CD4-positive, alpha-beta memory T cell (primary cell): ENCODE measurements at regions not wholly inside any gene's neighbourhood (a gene's known extent, or its start where the extent isn't known, plus 50 kb on each side); places are given as distances from the start of the nearest gene placed in this dataset.

Source experiments
- CTCF ChIA-PET: fragments of 350-600 bp; sonication (Branson Sonifier 250); formaldehyde crosslinking; loops from one replicate; lab custom pipeline; 2021; ENCODE audit warnings: inconsistent platforms; ENCODE audit not compliant: partially characterized antibody; lab: Charles Lee
- POLR2A ChIA-PET: fragments of 350-600 bp; sonication (Branson Sonifier 250); formaldehyde crosslinking; loops from one replicate; lab custom pipeline; 2021; ENCODE audit not compliant: partially characterized antibody; lab: Charles Lee
- DNase-seq, 5 donors: peaks; one replicate each; pipeline versions ENCODE4 v3.0.0 to v3.0.0-alpha.2; 2020 to 2022; ENCODE audit warnings: mixed read lengths in 1 of 5
- H3K27ac ChIP-seq: one replicate; pipeline ENCODE4 v1.7.0; 2013; ENCODE audit warnings: low read depth, low read length
- H3K27me3 ChIP-seq: 2 replicates; pipeline ENCODE4 v1.7.0; 2013; ENCODE audit warnings: mild to moderate bottlenecking, low read length, moderate library complexity; ENCODE audit not compliant: insufficient read depth
- H3K36me3 ChIP-seq: 2 replicates; pipeline ENCODE4 v1.7.0; 2013; ENCODE audit warnings: mild to moderate bottlenecking, low read length, moderate library complexity; ENCODE audit not compliant: insufficient read depth
- H3K4me1 ChIP-seq: 2 replicates; pipeline ENCODE4 v1.7.0; 2013; ENCODE audit warnings: mild to moderate bottlenecking, low read length, moderate library complexity; ENCODE audit not compliant: insufficient read depth
- H3K4me3 ChIP-seq, 2 donors: one replicate each; pipeline ENCODE4 v1.7.0; 2013; ENCODE audit warnings: low read length in 2 of 2, mild to moderate bottlenecking in 1 of 2
- H3K9me3 ChIP-seq, 2 donors: one replicate each; pipeline ENCODE4 v1.7.0; 2013; ENCODE audit warnings: low read length in 2 of 2, control low read depth in 1 of 2; ENCODE audit not compliant: control insufficient read depth in 1 of 2
- H3K27ac Mint-ChIP-seq, 7 donors: one replicate each; pipeline ENCODE4 v1.8.0; 2020 to 2021; ENCODE audit warnings: mixed read lengths in 7 of 7, mild to moderate bottlenecking in 6 of 7, inconsistent platforms in 3 of 7, moderate library complexity in 3 of 7
- H3K27me3 Mint-ChIP-seq, 2 donors: one replicate each; pipeline ENCODE4 v1.8.0; 2020 to 2021; ENCODE audit warnings: mixed read lengths in 2 of 2
- H3K36me3 Mint-ChIP-seq, 2 donors: one replicate each; pipeline ENCODE4 v1.8.0; 2020 to 2021; ENCODE audit warnings: mixed read lengths in 2 of 2, inconsistent platforms in 1 of 2, mild to moderate bottlenecking in 1 of 2
- H3K4me1 Mint-ChIP-seq, 4 donors: one replicate each; pipeline ENCODE4 v1.8.0; 2020 to 2021; ENCODE audit warnings: mixed read lengths in 4 of 4, mild to moderate bottlenecking in 1 of 4
- H3K4me3 Mint-ChIP-seq, 8 donors: one replicate each; pipeline ENCODE4 v1.8.0; 2020 to 2021; ENCODE audit warnings: mixed read lengths in 8 of 8, mild to moderate bottlenecking in 7 of 8, moderate library complexity in 6 of 8, inconsistent platforms in 3 of 8
- H3K9me3 Mint-ChIP-seq, 8 donors: one replicate each; pipeline ENCODE4 v1.8.0; 2020 to 2021; ENCODE audit warnings: mixed read lengths in 8 of 8, mild to moderate bottlenecking in 5 of 8, inconsistent platforms in 3 of 8, moderate library complexity in 1 of 8
- intact Hi-C: fragments of 100-400 bp; cut with micrococcal nuclease; formaldehyde crosslinking; loops from one replicate; pipeline ENCODE4 v1.15.1; 2023

GRCh38 chr2:239589270-239589825 lies 188.5 kb upstream of the HDAC4 start:
- ChIA-PET CTCF (no interaction called here), POLR2A (no interaction called here)
- Histone ChIP-seq H3K4me1 (no peaks in the 10 kb centered on the region), H3K9me3 (no peaks in the 10 kb centered on the region), H3K27ac (no peak overlapping the region), H3K4me3 (no peak overlapping the region), H3K27me3 (no peaks in the 10 kb centered on the region), H3K36me3 (no peaks in the 10 kb centered on the region)
- Mint-ChIP-seq H3K9me3 (peaks cover 0 to 4% (median 0%) of the 10 kb centered on the region in 8 donors), H3K27ac (peak overlapping the region in 2 of 7 donors; percentile 47 to 73), H3K4me3 (peak overlapping the region in 1 of 8 donors; percentile 40), H3K36me3 (peaks cover 0 to 4% of the 10 kb centered on the region in 2 donors), H3K27me3 (no peaks in the 10 kb centered on the region), H3K4me1 (peaks cover 0 to 4% (median under 1%) of the 10 kb centered on the region in 4 donors)
- DNase-seq = no peak
- intact Hi-C loops = no loop called here

GRCh38 chr2:239588451-239589269 lies 187.8 kb upstream of the HDAC4 start:
- H3K9me3 Mint-ChIP-seq = peaks cover 0 to 4% (median 0%) of the 10 kb centered on the region in 8 donors

GRCh38 chr2:239587841-239588240 lies 187.0 kb upstream of the HDAC4 start:
- intact Hi-C loops = no loop called here

More at GRCh38 chr2:239588451-239589269, 187.8 kb upstream of the HDAC4 start:
- intact Hi-C loops = no loop called here
- Histone ChIP-seq H3K27me3 (no peaks in the 10 kb centered on the region), H3K9me3 (no peaks in the 10 kb centered on the region), H3K4me3 (no peak overlapping the region), H3K4me1 (no peaks in the 10 kb centered on the region), H3K36me3 (no peaks in the 10 kb centered on the region), H3K27ac (no peak overlapping the region)
- CTCF ChIA-PET = no interaction called here
- peaks cover 0 to 4% of the 10 kb centered on the region in 2 donors for H3K36me3 Mint-ChIP-seq
- H3K27ac Mint-ChIP-seq = peak overlapping the region in 1 of 7 donors; percentile 73
- no peak for DNase-seq
- no peaks in the 10 kb centered on the region for H3K27me3 Mint-ChIP-seq
- H3K4me3 Mint-ChIP-seq = no peak overlapping the region
- peaks cover 0 to 4% (median under 1%) of the 10 kb centered on the region in 4 donors for H3K4me1 Mint-ChIP-seq
- POLR2A ChIA-PET = no interaction called here

GRCh38 chr2:239587311-239587731 lies 186.5 kb upstream of the HDAC4 start:
- Mint-ChIP-seq H3K27ac (no peak overlapping the region), H3K27me3 (no peaks in the 10 kb centered on the region), H3K4me3 (no peak overlapping the region), H3K36me3 (peaks cover 0 to 4% of the 10 kb centered on the region in 2 donors), H3K4me1 (peaks cover 0 to 4% (median under 1%) of the 10 kb centered on the region in 4 donors), H3K9me3 (peaks cover 0 to 2% (median 0%) of the 10 kb centered on the region in 8 donors)
- Histone ChIP-seq H3K36me3 (no peaks in the 10 kb centered on the region), H3K27me3 (no peaks in the 10 kb centered on the region), H3K27ac (no peak overlapping the region), H3K9me3 (no peaks in the 10 kb centered on the region), H3K4me1 (no peaks in the 10 kb centered on the region), H3K4me3 (no peak overlapping the region)
- intact Hi-C loops = no loop called here
- ChIA-PET POLR2A (no interaction called here), CTCF (no interaction called here)
- no peak for DNase-seq

More at GRCh38 chr2:239587841-239588240, 187.0 kb upstream of the HDAC4 start:
- Mint-ChIP-seq H3K4me1 (peaks cover 0 to 4% (median under 1%) of the 10 kb centered on the region in 4 donors), H3K9me3 (peaks cover 0 to 4% (median 0%) of the 10 kb centered on the region in 8 donors), H3K27ac (no peak overlapping the region), H3K36me3 (peaks cover 0 to 4% of the 10 kb centered on the region in 2 donors), H3K27me3 (no peaks in the 10 kb centered on the region), H3K4me3 (no peak overlapping the region)
- ChIA-PET POLR2A (no interaction called here), CTCF (no interaction called here)
- H3K4me1 ChIP-seq = no peaks in the 10 kb centered on the region
- H3K9me3 ChIP-seq = no peaks in the 10 kb centered on the region
- H3K36me3 ChIP-seq = no peaks in the 10 kb centered on the region
- no peak for DNase-seq
- no peak overlapping the region for H3K27ac ChIP-seq
- no peaks in the 10 kb centered on the region for H3K27me3 ChIP-seq
- no peak overlapping the region for H3K4me3 ChIP-seq

- Histone ChIP-seq H3K4me1 (no peaks in the 10 kb centered on the region), H3K36me3 (no peaks in the 10 kb centered on the region), H3K27ac (no peak overlapping the region), H3K27me3 (no peaks in the 10 kb centered on the region), H3K9me3 (no peaks in the 10 kb centered on the region), H3K4me3 (no peak overlapping the region)
- ChIA-PET POLR2A (no interaction called here), CTCF (no interaction called here)
- Mint-ChIP-seq H3K9me3 (peaks cover 0 to 2% (median 0%) of the 10 kb centered on the region in 8 donors), H3K4me1 (peaks cover 0 to 4% (median under 1%) of the 10 kb centered on the region in 4 donors), H3K27ac (no peak overlapping the region), H3K27me3 (no peaks in the 10 kb centered on the region), H3K36me3 (no peaks in the 10 kb centered on the region), H3K4me3 (peak overlapping the region in 1 of 8 donors; percentile 31)
- DNase-seq = no peak
- intact Hi-C loops = no loop called here
These were observed 186.0 kb upstream of the HDAC4 start for GRCh38 chr2:239586651-239587310.

GRCh38 chr2:239585422-239585821 lies 184.6 kb upstream of the HDAC4 start:
- H3K9me3 ChIP-seq = no peaks in the 10 kb centered on the region
- no peaks in the 10 kb centered on the region for H3K9me3 Mint-ChIP-seq
- no peaks in the 10 kb centered on the region for H3K27me3 Mint-ChIP-seq
- H3K4me1 ChIP-seq = no peaks in the 10 kb centered on the region
- H3K27me3 ChIP-seq = no peaks in the 10 kb centered on the region
- ChIA-PET POLR2A (no interaction called here), CTCF (no interaction called here)
- intact Hi-C loops = no loop called here
- H3K36me3 ChIP-seq = no peaks in the 10 kb centered on the region
- H3K27ac Mint-ChIP-seq = no peak overlapping the region
- no peak overlapping the region for H3K27ac ChIP-seq
- H3K4me1 Mint-ChIP-seq = peaks cover 0 to 4% (median under 1%) of the 10 kb centered on the region in 4 donors
- no peaks in the 10 kb centered on the region for H3K36me3 Mint-ChIP-seq
- no peak overlapping the region for H3K4me3 Mint-ChIP-seq
- no peak for DNase-seq
- H3K4me3 ChIP-seq = no peak overlapping the region

- H3K27me3 Mint-ChIP-seq = no peaks in the 10 kb centered on the region
- H3K27ac ChIP-seq = no peak overlapping the region
- no peaks in the 10 kb centered on the region for H3K4me1 ChIP-seq
- no peak overlapping the region for H3K4me3 Mint-ChIP-seq
- H3K9me3 Mint-ChIP-seq = no peaks in the 10 kb centered on the region
- H3K36me3 ChIP-seq = no peaks in the 10 kb centered on the region
- CTCF ChIA-PET = no interaction called here
- intact Hi-C loops = no loop called here
- H3K4me3 ChIP-seq = no peak overlapping the region
- POLR2A ChIA-PET = no interaction called here
- peaks cover 0 to 4% (median under 1%) of the 10 kb centered on the region in 4 donors for H3K4me1 Mint-ChIP-seq
- H3K27ac Mint-ChIP-seq = peak overlapping the region in 1 of 7 donors; percentile 29
- no peak for DNase-seq
- no peaks in the 10 kb centered on the region for H3K9me3 ChIP-seq
- no peaks in the 10 kb centered on the region for H3K36me3 Mint-ChIP-seq
- no peaks in the 10 kb centered on the region for H3K27me3 ChIP-seq
These were observed 184.2 kb upstream of the HDAC4 start for GRCh38 chr2:239584986-239585385.
